Left colon (tissue), 2 donors: ENCODE measurements at regions not wholly inside any gene's neighbourhood (a gene's known extent, or its start where the extent isn't known, plus 50 kb on each side); places are given as distances from the start of the nearest gene placed in this dataset.
A peak's percentile ranks its signal among the peaks of the same experiment; 100 is the strongest.

ENCODE experiments used
- ATAC-seq: fragments of 200-7000 bp; cut with Tn5 transposase; one replicate; pipeline ENCODE4 v1.9.1; 2020; ENCODE audit warnings: mild to moderate bottlenecking, moderate library complexity
- DNase-seq, 2 donors: peaks; one replicate each; pipeline ENCODE4 v3.0.0-alpha.2; 2020
- intact Hi-C, 2 donors: fragments of 100-400 bp; cut with DNase I in 1 of 2; cut with micrococcal nuclease in 1 of 2; formaldehyde crosslinking; loops; one replicate each; pipeline versions ENCODE4 v1.11.2 to v1.14.0; 2022; cut with DNase I, micrococcal nuclease
- donor health status: DM: no; HTN: no; CAD: no.
- donor health status: DM: yes; HTN: yes; CAD: no.

DNA sequence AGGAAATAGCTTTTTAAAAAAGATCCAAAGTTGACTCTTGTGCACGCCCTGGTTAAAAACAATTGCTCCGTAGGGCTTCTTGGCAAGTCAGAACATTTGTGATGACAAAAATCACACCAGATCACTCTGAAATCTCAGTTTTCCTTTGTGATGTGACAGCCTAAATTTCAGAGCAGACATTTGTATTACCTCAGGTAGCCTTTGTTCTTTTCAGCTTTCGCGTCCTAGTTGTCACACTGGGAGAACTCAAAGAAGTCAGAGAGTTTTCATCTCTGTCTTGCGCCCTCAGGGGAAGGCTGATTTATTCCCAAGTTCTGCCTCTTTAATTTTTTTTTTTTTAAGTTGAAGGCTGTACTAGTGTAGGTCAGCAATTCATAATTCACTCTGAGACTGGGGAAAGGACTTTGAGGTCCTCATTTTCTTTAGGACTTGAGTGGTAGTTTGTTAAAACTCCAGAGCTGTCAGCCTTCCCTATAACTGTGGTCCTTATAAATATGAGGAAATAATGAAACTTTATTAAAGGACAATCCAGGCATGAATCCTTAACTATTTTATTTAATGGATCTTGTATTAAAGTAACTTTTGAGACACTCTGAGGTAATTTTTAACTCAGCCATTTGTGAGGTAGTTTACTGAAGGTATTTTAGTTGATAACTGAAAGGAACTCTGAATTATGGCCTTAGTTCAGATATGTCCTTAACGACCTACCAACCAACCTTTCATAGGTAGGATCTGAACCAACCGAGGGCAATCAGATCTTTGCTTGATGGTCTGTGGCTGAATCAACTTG, 525.1 kb upstream of the FAM98A start:
- ATAC-seq (no peak), DNase-seq (no peak)

DNA sequence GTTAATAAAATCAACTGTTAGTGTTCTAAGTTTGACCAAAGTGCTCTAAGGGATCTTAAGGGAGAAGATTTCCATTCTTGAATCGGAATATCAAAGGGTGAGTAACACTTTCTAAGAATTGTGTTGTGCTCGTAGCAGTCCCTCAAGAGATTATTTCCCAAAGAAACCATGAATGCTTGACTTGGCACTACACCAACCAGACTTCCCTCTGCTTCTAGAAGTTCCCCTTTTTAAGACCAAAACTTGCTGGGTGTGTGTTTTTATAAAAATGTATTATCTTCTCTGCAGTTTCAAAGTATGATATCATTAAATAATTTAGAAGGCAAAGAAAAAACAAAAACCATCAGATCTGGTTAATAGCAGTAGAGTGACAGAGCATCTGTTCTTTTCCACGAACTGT, 522.0 kb upstream of the FAM98A start:
- intact Hi-C loops: no loop called here
- DNase-seq: no peak

More for the DNA sequence above, 525.1 kb upstream of the FAM98A start:
- intact Hi-C loops: no loop called here

DNA sequence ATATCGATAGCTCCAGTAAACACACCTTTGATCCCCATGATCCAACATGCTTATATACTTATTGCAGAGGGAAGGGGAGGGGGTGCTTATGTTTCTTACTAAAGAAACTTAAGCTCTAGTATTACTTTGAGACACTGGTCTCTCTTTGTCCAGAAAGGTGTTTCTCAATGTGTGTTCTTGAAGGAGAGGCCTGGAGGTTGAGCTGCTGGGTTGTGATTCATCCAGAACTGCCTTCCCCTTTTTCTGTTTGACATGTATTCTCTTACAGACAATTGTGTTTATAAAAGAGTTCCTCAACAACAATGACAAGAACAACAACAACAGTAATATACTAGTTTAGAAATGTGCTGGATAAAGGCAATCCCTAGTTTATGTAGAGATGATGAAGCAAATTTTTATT, 516.0 kb upstream of the FAM98A start:
- intact Hi-C loops: no loop called here
- ATAC-seq: no peak

More for the DNA sequence above, 522.0 kb upstream of the FAM98A start:
- no peak for ATAC-seq

DNA sequence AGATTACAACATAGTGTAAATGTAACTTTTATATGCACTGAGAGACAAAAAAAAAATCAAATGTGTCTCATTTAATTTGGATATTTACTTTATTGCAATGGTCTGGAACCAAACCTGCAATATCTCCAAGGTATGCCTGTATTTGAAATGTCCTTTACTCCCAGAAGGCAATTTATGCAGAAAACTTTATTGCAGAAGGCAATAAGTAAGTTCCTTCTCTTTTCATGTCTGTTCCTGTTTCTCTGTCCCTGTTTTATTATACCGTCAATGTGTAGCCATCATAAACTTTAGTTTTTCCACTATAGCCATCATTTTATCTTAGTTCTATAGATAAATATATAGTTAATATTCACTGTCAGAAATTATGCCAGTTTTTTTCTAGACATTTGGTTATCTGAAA, 513.1 kb upstream of the FAM98A start:
- DNase-seq (no peak), ATAC-seq (peak; percentile 91)
- intact Hi-C loops: no loop called here

More for the DNA sequence above, 516.0 kb upstream of the FAM98A start:
- no peak for DNase-seq

DNA sequence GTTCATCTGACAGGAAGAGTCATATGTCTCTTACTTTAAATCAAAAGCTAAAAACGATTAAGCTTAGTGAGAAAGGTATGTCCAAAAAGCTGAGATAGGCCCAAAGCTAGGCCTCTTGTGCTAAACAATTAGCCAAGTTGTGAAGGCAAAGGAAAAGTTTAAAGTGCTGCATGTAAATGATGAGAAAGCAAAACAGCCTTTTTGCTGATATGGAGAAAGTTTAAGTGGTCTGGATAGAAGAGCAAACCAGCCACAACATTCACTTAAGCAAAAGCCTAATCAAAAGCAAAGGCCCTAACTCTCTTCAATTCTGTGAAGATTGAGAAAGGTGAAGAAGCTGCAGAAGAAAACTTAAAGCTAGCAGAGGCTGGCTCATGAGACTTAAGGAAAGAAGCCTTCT, 511.3 kb upstream of the FAM98A start:
- DNase-seq: no peak
- ATAC-seq: no peak
- intact Hi-C loops: no loop called here

DNA sequence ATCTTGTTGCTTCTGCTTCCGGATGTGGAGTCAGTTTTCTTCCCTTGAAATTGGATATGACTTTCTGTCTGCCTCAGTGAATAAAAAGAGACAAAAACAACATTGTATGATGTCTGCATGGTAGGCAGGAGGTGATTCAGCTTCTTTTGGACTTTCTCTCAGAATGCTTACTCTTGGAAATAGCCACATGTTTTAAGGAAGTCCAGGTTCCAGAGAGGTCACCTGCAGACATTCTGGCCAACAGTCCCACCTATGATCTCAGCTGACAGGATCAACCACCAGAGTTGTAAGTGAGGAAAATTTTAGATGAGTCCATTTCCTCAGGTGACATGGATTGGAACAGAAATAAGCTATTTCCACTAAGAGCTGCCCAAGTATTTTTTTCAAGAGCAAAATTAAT, 508.7 kb upstream of the FAM98A start:
- DNase-seq (no peak), ATAC-seq (no peak)
- intact Hi-C loops: no loop called here

DNA sequence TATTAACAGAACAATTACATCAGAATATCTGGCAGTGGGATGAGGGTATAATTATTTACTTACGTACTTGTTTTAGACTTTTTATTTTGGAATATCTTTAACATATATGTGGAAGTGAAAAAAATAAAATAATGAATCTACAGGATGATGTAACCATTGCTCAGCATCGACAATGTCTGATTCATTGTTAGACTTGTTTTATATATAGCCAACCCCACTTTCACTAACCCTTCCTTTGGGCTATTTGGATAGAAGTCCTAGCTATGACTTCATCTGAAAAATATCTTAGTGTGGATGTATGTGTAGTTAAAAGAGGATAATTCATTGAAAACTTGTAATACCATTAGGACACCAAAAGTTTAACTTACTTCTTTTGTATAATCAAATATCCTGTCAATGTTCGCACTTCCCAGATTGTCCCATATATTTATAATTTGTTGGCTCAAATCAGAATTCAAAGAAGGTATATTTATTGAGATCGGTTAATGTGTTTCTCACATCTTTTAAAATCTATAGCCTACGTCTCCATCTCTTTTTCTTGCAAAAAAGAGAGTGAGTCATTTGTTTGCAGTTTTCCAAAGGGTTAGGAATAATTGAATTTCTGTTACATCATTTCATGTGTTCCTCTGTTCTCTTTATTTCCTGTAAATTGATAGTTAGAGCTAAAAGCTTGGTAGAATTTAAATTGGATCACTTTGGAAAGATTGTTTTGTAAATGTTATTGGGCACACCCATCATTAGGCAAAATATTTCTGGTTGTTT, 506.1 kb upstream of the FAM98A start:
- no peak for ATAC-seq
- DNase-seq: no peak
- intact Hi-C loops: no loop called here

DNA sequence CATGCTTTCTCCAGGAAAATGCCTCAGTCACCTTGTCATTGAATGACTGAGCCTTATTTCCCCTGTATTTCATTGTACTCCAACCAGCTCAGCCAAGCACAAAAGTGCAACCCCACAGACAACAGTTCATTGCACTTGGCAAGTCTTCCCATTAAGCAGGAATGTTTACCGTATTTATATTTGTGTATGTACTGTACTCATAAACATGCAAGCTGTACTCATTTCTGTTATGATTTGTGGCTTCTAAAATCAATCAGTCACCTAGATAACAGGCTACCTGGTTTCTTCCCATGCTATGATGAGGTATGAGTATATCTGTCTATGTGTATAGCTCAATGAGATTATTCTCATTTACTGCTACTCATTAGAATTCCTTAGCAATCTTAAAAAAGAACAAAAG, 505.5 kb upstream of the FAM98A start:
- no peak for ATAC-seq
- DNase-seq: no peak
- intact Hi-C loops: no loop called here

DNA sequence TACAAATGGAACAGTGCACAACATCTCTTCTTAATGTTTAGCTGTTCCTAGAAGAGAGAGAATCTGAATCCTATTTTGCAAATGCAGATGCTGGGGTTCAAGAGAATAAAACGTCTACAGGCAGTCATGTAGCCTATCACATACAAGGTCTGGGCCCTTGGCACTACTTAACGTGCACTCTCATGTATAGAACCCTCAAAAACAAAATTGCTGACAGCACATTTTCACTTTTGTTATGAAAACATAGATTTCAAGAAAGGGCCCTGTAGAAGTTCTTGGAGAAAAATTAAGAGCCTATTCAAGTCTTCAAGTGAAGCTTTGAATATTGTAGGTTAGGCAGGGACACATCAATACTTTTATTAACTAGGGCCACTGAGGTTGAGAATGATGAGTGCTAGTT, 504.3 kb upstream of the FAM98A start:
- DNase-seq (no peak), ATAC-seq (no peak)
- intact Hi-C loops: no loop called here

DNA sequence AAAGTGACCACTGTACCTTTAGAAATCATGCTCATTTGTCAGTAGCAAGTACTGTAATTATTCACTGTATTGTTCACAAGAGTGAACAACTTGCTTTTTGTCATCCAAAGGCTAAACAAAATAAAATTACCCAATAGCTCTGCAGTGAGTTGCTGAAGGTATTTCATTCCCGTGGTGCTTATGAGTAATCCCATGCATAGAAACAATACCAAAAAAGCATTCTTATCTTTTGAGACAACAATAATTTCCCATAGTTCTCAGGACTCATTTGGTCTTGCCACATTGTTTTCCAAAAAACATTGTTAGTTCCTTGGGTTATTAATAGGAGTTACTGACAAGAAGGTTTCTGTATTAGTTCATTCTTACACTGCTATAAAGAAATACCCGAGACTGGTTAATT, 503.2 kb upstream of the FAM98A start:
- DNase-seq (no peak), ATAC-seq (no peak)
- intact Hi-C loops: no loop called here

DNA sequence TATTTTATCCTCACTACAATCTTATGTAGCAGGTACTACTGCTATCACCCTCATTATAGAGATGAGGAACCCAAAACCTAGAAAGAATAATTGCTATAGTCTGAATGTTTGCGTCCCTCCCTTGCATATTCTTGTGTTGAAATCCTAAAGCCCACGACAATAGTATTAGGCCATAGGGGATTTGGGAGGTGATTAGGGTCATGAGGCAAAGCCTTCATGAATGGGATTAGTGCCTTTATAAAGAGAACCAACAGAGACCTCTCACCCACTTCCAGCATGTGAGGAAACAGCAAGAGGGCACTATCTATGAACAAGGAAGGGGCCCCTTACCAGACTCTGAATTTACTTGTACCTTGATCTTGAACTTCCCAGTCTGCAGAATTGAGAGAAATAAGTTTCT, 500.3 kb upstream of the FAM98A start:
- intact Hi-C loops: no loop called here
- ATAC-seq (no peak), DNase-seq (no peak)

DNA sequence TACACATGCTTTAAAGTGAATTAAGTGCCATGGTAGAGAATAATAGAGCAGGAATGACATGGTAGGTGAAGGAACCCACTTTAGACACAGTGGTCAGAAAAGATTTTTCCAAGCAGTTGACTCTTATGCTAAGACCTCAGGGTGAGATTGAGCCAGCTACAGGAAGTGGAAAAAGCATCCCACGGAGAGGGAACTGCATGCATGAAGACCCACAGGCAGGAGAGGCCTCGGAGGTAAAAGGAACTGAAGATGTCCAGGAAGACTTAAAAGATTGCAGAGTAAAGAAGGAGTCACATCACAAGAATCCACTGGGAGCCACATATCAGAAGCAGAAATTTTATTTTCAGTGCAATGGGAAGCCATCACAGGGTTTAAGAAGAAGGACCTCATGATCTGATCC, 499.2 kb upstream of the FAM98A start:
- DNase-seq: no peak
- intact Hi-C loops: no loop called here
- no peak for ATAC-seq

DNA sequence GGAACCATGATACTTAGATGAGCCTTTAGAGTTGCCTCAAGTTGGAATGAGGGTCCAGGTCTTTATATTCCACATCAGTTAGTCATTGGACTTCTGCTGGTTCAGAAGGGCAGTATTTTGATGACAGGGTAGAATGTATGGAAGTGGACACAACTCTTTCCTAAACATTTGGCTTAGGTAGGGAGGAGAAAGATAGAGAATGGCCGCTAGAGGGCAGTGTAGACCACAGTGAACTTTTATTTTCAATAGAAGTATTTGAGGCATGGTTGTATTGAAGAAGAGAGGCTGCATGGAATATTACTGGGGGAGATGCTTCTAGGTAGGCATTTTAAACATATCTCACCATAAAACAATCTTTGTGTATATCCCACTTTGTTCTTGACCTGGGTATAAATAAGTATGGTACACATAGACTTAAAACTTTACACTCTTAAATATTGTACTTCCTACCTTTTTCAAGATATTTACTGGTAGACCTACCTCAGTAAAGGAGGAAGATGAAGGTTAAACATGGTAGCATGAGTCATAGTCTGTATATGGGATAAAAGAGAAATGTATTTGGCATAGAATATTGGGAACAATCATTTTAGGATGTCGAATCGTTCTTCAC, 497.6 kb upstream of the FAM98A start:
- ATAC-seq: peak; percentile 78
- intact Hi-C loops: no loop called here
- peak; percentile 24 to 56 for DNase-seq

DNA sequence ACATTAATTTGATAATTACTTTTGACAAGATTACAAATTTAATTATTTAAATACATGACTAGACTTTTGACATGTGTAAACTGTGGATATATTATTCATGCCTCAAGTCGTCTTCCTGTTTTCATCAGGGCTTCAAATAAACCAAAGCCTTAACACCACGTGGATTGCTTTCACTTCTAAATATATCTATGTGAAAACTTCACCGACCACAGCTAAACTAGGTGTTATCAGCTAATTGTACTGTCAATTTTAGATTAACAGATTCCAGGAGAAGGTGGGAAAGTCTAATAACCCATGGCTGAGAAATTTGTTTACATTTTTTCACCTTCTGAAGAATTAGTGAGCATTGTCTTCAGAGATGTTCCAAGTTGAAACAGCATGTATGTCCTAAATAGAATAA, 494.7 kb upstream of the FAM98A start:
- ATAC-seq (no peak), DNase-seq (no peak)
- intact Hi-C loops: no loop called here

DNA sequence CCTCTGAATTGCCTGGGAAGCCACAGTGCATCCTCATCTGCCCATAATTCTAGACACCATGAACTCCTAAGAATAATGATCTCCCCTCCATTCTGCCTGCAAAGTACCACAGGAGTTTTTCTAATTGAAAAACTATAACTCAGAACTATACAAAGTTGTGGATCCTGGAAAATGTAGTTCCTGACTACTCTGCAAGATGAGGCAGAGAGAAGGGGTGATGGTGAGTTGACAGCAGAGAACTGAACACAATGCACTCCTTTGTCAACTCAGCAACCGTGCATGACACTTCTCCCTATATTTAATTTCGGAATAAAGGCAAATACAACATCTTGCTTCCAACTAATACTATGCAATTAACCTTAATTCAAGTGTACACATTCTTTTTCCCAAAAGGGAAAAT, 471.1 kb upstream of the FAM98A start:
- ATAC-seq (no peak), DNase-seq (no peak)
- intact Hi-C loops: no loop called here

DNA sequence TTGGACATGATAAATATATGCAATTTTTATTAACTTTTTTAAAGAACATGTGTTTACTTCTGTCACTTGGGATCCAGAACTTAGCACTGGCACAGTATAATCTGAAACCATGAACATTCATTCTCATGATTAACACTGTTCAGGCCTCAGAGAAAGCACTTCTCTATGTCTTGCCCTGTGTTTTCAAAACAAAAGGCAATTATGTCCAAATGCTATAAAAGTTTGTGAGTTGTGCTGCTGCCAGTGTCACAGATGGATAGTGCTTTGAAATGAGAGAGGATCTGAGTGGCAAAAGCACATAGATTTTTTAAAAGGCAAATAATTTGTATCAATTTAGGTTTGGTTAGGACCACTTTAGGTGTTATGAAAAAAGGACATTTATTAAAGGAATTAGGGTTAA, 470.5 kb upstream of the FAM98A start:
- DNase-seq: no peak
- ATAC-seq: no peak
- intact Hi-C loops: no loop called here

DNA sequence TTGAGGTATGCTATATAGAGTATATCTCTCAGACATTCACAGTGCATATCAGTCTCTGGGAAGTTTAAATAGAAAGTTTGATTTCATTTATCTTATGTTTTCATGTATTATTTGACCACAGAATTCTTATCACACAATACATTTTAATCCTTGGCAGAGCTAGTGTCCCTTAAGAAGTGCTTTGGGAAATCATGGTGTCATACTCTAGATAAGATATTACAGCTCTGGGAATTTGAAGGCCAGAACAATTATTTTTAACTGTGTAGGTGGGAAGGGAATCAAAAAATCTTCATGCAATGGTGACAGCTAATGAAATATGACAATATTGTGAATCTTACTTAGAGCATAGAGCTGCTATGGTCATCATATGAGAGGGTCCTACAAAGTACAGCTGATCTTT, 451.3 kb upstream of the FAM98A start:
- ATAC-seq (no peak), DNase-seq (no peak)
- intact Hi-C loops: no loop called here

DNA sequence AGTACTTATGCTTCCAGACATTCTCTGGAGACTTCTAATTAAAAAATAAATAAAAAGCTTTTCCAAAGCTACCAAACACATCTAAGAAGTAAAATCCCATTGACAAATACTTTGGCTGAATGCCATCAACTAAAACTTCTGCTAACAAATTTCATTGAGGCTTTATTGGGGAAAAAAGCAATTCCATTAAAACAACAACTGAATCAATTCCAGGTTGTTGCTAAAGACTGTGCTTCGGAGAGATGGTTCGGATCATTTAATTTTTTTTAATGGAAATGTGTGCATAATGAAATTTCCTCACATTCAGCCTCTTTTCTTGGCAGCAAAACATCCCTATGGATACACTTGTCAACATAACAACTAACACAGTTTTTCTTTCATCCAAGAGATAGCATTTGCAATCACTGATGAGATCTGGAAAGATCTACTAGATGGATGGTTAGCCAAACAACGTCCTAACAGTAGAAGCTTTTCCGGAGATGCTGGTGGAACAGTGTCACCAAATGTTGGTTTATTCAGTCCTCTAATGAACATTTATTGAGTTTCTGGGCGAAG, 446.1 kb upstream of the FAM98A start:
- no peak for ATAC-seq
- DNase-seq: no peak
- intact Hi-C loops: no loop called here

DNA sequence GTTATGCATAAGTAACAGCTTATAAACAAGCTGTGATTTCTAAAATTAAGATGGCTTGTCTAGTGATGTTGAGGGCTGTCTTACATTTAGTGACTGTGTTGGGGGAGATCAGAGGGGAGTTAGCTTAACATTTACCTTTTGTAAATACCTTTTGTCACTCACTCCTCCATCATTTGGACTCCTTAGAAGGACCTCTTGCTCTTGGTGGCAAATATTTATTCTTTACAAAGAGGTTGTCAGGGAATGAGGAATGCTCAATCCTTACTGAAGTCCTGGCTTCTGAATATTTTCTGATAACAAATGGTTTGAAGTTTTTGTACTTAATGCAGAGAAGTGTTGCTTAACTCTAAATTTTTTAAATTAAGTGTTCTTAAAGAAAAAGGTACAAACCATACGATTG, 438.8 kb upstream of the FAM98A start:
- ATAC-seq (no peak), DNase-seq (no peak)
- intact Hi-C loops: no loop called here

DNA sequence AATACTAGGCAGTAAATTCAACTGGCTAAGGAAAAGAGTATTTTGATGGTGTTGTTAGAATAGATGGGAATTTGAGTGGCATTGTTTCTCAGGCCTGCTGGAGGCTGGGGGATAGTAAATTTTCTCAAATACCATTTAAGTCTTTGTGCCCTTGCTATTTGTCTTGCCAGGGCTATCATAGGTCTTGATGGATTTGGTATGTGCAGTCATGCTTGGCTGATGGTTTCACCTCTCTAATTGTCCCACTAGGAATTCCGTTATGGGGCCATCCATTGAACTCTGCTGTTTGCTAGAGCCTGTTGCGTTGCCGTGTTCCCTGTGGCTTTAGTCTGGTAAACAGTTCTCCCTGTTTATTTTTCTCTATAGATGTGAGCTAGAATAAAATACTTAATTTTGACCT, 438.1 kb upstream of the FAM98A start:
- intact Hi-C loops: no loop called here
- ATAC-seq: no peak

More for the DNA sequence above, 438.1 kb upstream of the FAM98A start:
- DNase-seq: no peak
